ENCODE measurements at regions not wholly inside any gene's neighbourhood (a gene's known extent, or its start where the extent isn't known, plus 50 kb on each side); places are given as distances from the start of the nearest gene placed in this dataset.

DNA sequence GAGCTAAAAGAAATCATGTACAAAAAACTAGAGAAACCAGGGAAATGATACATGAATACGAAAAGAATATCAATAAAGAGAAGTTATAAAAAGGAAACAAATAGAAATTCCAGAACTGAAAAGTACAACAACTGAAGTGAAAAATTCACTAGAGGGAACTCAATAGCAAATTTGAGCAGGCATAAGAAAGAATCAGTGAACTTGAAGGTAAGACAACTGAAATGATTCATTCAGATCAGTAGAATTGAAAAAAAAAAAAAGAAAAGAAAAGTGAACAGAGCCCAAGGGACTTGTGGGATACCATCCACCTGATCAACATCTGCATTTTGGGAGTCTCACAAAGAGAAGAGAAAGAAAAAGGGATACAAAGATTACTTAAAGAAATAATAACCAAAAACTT is 78.3 kb downstream of the HHEX start:
- TF ChIP-seq ZMIZ1 (IDR thresholded peaks at IDR 0.05; ENCODE audit: low read depth in 2 of 2, low read length in 2 of 2): no peak
- TF ChIP-seq EZH2 (IDR thresholded peaks at IDR 0.05; ENCODE audit: borderline replicate concordance, low read depth, low read length): no peak
- no peak for TF ChIP-seq POLR2A (conservative IDR thresholded peaks at IDR 0.05)

All from K562 (cell line).